Heart right ventricle (tissue), 16 donors: ENCODE measurements at regions not wholly inside any gene's neighbourhood (a gene's known extent, or its start where the extent isn't known, plus 50 kb on each side); places are given as distances from the start of the nearest gene placed in this dataset.

Experiments used
- ATAC-seq, 8 donors: fragments of 200-7000 bp; cut with Tn5 transposase; one replicate each; pipeline ENCODE4 v1.9.1; 2020; ENCODE audit warnings: mild to moderate bottlenecking in 8 of 8, moderate library complexity in 8 of 8, moderate number of reproducible peaks in 1 of 8
- DNase-seq, 2 donors: peaks; one replicate each; pipeline ENCODE4 v3.0.0-alpha.2; 2020
- H3K27ac ChIP-seq, 10 donors: fragments of 200-600 bp; sonication (generic) in 2 of 10; one replicate each; pipeline versions ENCODE4 v1.5.0 to v1.8.0; 2020 to 2022; ENCODE audit warnings: mild to moderate bottlenecking in 3 of 10
- H3K27me3 ChIP-seq, 7 donors: fragments of 200-600 bp; one replicate each; pipeline ENCODE4 v1.8.0; 2021 to 2022; ENCODE audit warnings: mild to moderate bottlenecking in 2 of 7
- H3K36me3 ChIP-seq, 9 donors: fragments of 200-600 bp; sonication (generic) in 1 of 9; one replicate each; pipeline versions ENCODE4 v1.5.0 to v1.8.0; 2020 to 2022; ENCODE audit warnings: mild to moderate bottlenecking in 2 of 9
- H3K4me1 ChIP-seq, 9 donors: fragments of 200-600 bp; sonication (generic) in 1 of 9; one replicate each; pipeline versions ENCODE4 v1.5.0 to v1.8.0; 2020 to 2022; ENCODE audit warnings: mild to moderate bottlenecking in 4 of 9
- H3K4me3 ChIP-seq, 10 donors: fragments of 200-600 bp; sonication (generic) in 2 of 10; one replicate each; pipeline versions ENCODE4 v1.5.0 to v1.8.0; 2020 to 2022; ENCODE audit warnings: mild to moderate bottlenecking in 7 of 10, moderate library complexity in 2 of 10
- H3K9me3 ChIP-seq, 11 donors: fragments of 200-600 bp in 10 of 11; sonication (generic) in 2 of 11; one replicate each; pipeline versions ENCODE4 v1.5.0 to v1.8.0; 2013 to 2022; ENCODE audit warnings: mild to moderate bottlenecking in 2 of 11, control low read depth in 1 of 11, moderate library complexity in 1 of 11
- CTCF ChIP-seq, 9 donors: fragments of 200-600 bp; sonication (generic) in 2 of 9; IDR thresholded peaks; one replicate each; pipeline versions ENCODE4 v1.5.0 to v1.8.0; 2021 to 2022; ENCODE audit warnings: antibody characterized with exemption in 9 of 9, mild to moderate bottlenecking in 5 of 9, moderate library complexity in 1 of 9
- WGBS, 2 donors: extraction: QIAGEN DNeasy Blood & Tissue Kit; methylation state at CpG; one replicate each; pipeline ENCODE4 v1.1.7; 2013; ENCODE audit warnings: inconsistent platforms in 1 of 2; 5-methylcytosine and 5-hydroxymethylcytosine counted together
- intact Hi-C, 10 donors: fragments of 100-400 bp; cut with DNase I; formaldehyde crosslinking; loops; one replicate each; pipeline versions ENCODE4 v1.11.1 to v1.14.2; 2022
- donor health status: Arrhythmogenic right ventricular cardiomyopathy.
- donor health status: ischemic (EF 13 %, LVEDD 7.1; RV severe dilation, severe dysfunction).
- donor health status: healthy with polysubstance abuse.
- donor health status: DM: no; HTN: yes; CAD: no.
- donor health status: DM: no; HTN: no; CAD: no.
- donor health status: ischemic (EF 25% LVEDD 6.9; RV normal size, moderate dysfunction).
- donor health status: ischemic (EF 25% LVEDD 5.7; RV mildly dilated, moderate dysfunction).
- donor health status: healthy.
- donor health status: DM: yes; HTN: yes; CAD: no.
- donor health status: Ischemic cardiomyopathy.
- donor health status: ischemic (EF 35%, LVEDD 5.7; RV mildly dilated, moderate dysfunction).
- donor health status: nonischemic (EF 11% LVEDD 7.7; RV severe dilation, severe dysfunction).
- donor health status: DM: yes; HTN: yes; CAD: no.
- donor health status: PGD.
- donor health status: ischemic (EF 29% LVEDD 5.4; RV normal size, mild dysfunction).
- donor health status: nonischemic (EF 23%, LVEDD 6.1; RV moderate dilation, normal function).

GRCh38 chr18:31255953-31256352 lies 62.0 kb upstream of the DSG1 start:
- WGBS, 2 donors = 73 to 89% methylated on average over 1 of the region's 1 CpG
- Histone ChIP-seq H3K36me3 (no peaks in the 10 kb centered on the region), H3K9me3 (no peaks in the 10 kb centered on the region), H3K27me3 (no peaks in the 10 kb centered on the region), H3K4me1 (peaks cover 0 to 6% (median 0%) of the 10 kb centered on the region in 9 donors), H3K4me3 (no peak overlapping the region), H3K27ac (no peak overlapping the region)
- no peak for DNase-seq
- no peak for TF ChIP-seq CTCF (IDR thresholded peaks at IDR 0.05)
- no peak for ATAC-seq
- intact Hi-C loops = no loop called here

GRCh38 chr18:31258789-31259188 lies 59.2 kb upstream of the DSG1 start:
- no peaks in the 10 kb centered on the region for H3K36me3 ChIP-seq
- H3K27me3 ChIP-seq = no peaks in the 10 kb centered on the region
- ATAC-seq (no peak), DNase-seq (no peak)
- H3K4me3 ChIP-seq = no peak overlapping the region
- H3K4me1 ChIP-seq = peaks cover 0 to 3% (median 0%) of the 10 kb centered on the region in 9 donors
- TF ChIP-seq CTCF (IDR thresholded peaks at IDR 0.05) = no peak
- no peak overlapping the region for H3K27ac ChIP-seq
- 94% methylated on average over 3 of the region's 3 CpGs for WGBS, 2 donors
- intact Hi-C loops = no loop called here
- no peaks in the 10 kb centered on the region for H3K9me3 ChIP-seq

- no peaks in the 10 kb centered on the region for H3K36me3 ChIP-seq
- no peaks in the 10 kb centered on the region for H3K9me3 ChIP-seq
- H3K27ac ChIP-seq = no peak overlapping the region
- intact Hi-C loops = loop anchor here in 3 of 10 donors (5.0 to 10.0 kb wide), 3 partner anchors 57 to 253 kb away; no protein-coding TSS in a partner anchor
- 60% methylated on average over 6 of the region's 6 CpGs for WGBS, 2 donors
- H3K27me3 ChIP-seq = no peaks in the 10 kb centered on the region
- peaks cover 0 to 3% (median 0%) of the 10 kb centered on the region in 9 donors for H3K4me1 ChIP-seq
- H3K4me3 ChIP-seq = no peak overlapping the region
- TF ChIP-seq CTCF (IDR thresholded peaks at IDR 0.05) = no peak
- peak in 2 of 8 donors; percentile 62 to 64 for ATAC-seq
- no peak for DNase-seq
Measured at GRCh38 chr18:31261792-31262582, 56.0 kb upstream of the DSG1 start.

GRCh38 chr18:31267823-31268481 lies 50.0 kb upstream of the DSG1 start:
- TF ChIP-seq CTCF (IDR thresholded peaks at IDR 0.05) = no peak

More at GRCh38 chr18:31267823-31268481, 50.0 kb upstream of the DSG1 start:
- DNase-seq (no peak), ATAC-seq (no peak)
- no peaks in the 10 kb centered on the region for H3K9me3 ChIP-seq
- no peak overlapping the region for H3K4me3 ChIP-seq
- H3K27me3 ChIP-seq = no peaks in the 10 kb centered on the region
- intact Hi-C loops = loop anchor here in 4 of 10 donors (2.0 to 10.0 kb wide), 4 partner anchors 63 to 247 kb away; partner anchors contain the start of gene DSC2 (in 1 of the 4)
- no peak overlapping the region for H3K27ac ChIP-seq
- H3K4me1 ChIP-seq = peaks cover 0 to 19% (median 12%) of the 10 kb centered on the region in 9 donors
- 39 to 46% methylated on average over 2 of the region's 2 CpGs for WGBS, 2 donors
- no peaks in the 10 kb centered on the region for H3K36me3 ChIP-seq
